Prostate gland (tissue), 2 donors: ENCODE measurements at regions not wholly inside any gene's neighbourhood (a gene's known extent, or its start where the extent isn't known, plus 50 kb on each side); places are given as distances from the start of the nearest gene placed in this dataset.

Experiments used
- DNase-seq: peaks from one replicate; pipeline ENCODE4 v3.0.0-alpha.2; 2019; ENCODE audit warnings: low spot score
- H3K27ac ChIP-seq, 2 donors: fragments of 200-600 bp; sonication (generic); 2 replicates each; pipeline ENCODE4 v1.5.1; 2017 to 2019
- H3K27me3 ChIP-seq: fragments of 200-600 bp; sonication (generic); replicated peaks from 2 replicates; pipeline ENCODE4 v1.5.1; 2019; ENCODE audit not compliant: insufficient read depth
- H3K36me3 ChIP-seq, 2 donors: fragments of 200-600 bp; sonication (generic); 1 replicate in 1 of 2; 2 replicates in 1 of 2; pipeline versions ENCODE4 v1.5.1 to v1.8.1; 2017 to 2019
- H3K4me1 ChIP-seq: fragments of 200-600 bp; sonication (generic); replicated peaks from 2 replicates; pipeline ENCODE4 v1.5.1; 2019
- H3K4me3 ChIP-seq, 2 donors: fragments of 200-600 bp; sonication (generic); 2 replicates each; pipeline ENCODE4 v1.5.1; 2017 to 2019
- H3K9me3 ChIP-seq: fragments of 200-600 bp; sonication (generic); 2 replicates; pipeline ENCODE4 v1.5.1; 2017
- CTCF ChIP-seq, 4 experiments: fragments of 200-600 bp in 2 of 4; fragments of 450-650 bp in 2 of 4; sonication (generic) in 2 of 4; IDR thresholded peaks; 1 replicate in 3 of 4; 2 replicates in 1 of 4; pipeline ENCODE4 v1.5.1; 2016 to 2019; ENCODE audit warnings: antibody characterized with exemption in 4 of 4, mild to moderate bottlenecking in 2 of 4, moderate library complexity in 2 of 4
- POLR2A ChIP-seq: fragments of 450-650 bp; IDR thresholded peaks from one replicate; pipeline ENCODE4 v1.6.1; 2016; ENCODE audit warnings: antibody characterized with exemption, mild to moderate bottlenecking
- POLR2AphosphoS5 ChIP-seq: sonication (generic); formaldehyde crosslinking; IDR thresholded peaks from one replicate; pipeline ENCODE4 v1.6.1; 2017; ENCODE audit warnings: antibody characterized with exemption
- WGBS: methylation state at CpG from one replicate; pipeline ENCODE4 v1.1.5; 2018; 5-methylcytosine and 5-hydroxymethylcytosine counted together
- intact Hi-C: fragments of 100-400 bp; cut with DNase I; formaldehyde crosslinking; loops from one replicate; pipeline ENCODE4 v1.14.2; 2022

GRCh38 chr10:56561336-56561735 lies 200.3 kb upstream of the ZWINT start:
- Histone ChIP-seq H3K27me3 (no peaks in the 10 kb centered on the region), H3K27ac (no peak overlapping the region), H3K4me1 (no peaks in the 10 kb centered on the region), H3K4me3 (no peak overlapping the region), H3K9me3 (no peaks in the 10 kb centered on the region), H3K36me3 (no peaks in the 10 kb centered on the region)
- intact Hi-C loops, result no loop called here
- TF ChIP-seq POLR2AphosphoS5 (no peak), CTCF (IDR thresholded peaks at IDR 0.05) (no peak), POLR2A (no peak)
- no peak for DNase-seq
- WGBS, result 73% methylated on average over 3 of the region's 3 CpGs

GRCh38 chr10:56551037-56551436 lies 190.0 kb upstream of the ZWINT start:
- Histone ChIP-seq H3K36me3 (no peaks in the 10 kb centered on the region), H3K27ac (no peak overlapping the region), H3K4me1 (no peaks in the 10 kb centered on the region), H3K27me3 (no peaks in the 10 kb centered on the region), H3K4me3 (no peak overlapping the region), H3K9me3 (no peaks in the 10 kb centered on the region)
- TF ChIP-seq CTCF (IDR thresholded peaks at IDR 0.05) (no peak), POLR2AphosphoS5 (no peak), POLR2A (no peak)
- intact Hi-C loops, result no loop called here
- 64% methylated on average over 9 of the region's 9 CpGs for WGBS
- no peak for DNase-seq

GRCh38 chr10:56547163-56547562 lies 186.1 kb upstream of the ZWINT start:
- 58% methylated on average over 4 of the region's 4 CpGs for WGBS

GRCh38 chr10:56537984-56538383 lies 176.9 kb upstream of the ZWINT start:
- 83% methylated on average over 4 of the region's 4 CpGs for WGBS
- intact Hi-C loops, result no loop called here
- Histone ChIP-seq H3K36me3 (no peaks in the 10 kb centered on the region), H3K27ac (no peak overlapping the region), H3K9me3 (no peaks in the 10 kb centered on the region), H3K4me3 (no peak overlapping the region), H3K4me1 (no peaks in the 10 kb centered on the region), H3K27me3 (no peaks in the 10 kb centered on the region)
- no peak for DNase-seq
- TF ChIP-seq POLR2AphosphoS5, result no peak

More at GRCh38 chr10:56547163-56547562, 186.1 kb upstream of the ZWINT start:
- Histone ChIP-seq H3K27me3 (no peaks in the 10 kb centered on the region), H3K27ac (no peak overlapping the region), H3K36me3 (no peaks in the 10 kb centered on the region), H3K9me3 (no peaks in the 10 kb centered on the region), H3K4me3 (no peak overlapping the region), H3K4me1 (no peaks in the 10 kb centered on the region)
- intact Hi-C loops, result no loop called here
- TF ChIP-seq CTCF (IDR thresholded peaks at IDR 0.05), result no peak
- TF ChIP-seq POLR2AphosphoS5, result no peak
- TF ChIP-seq POLR2A, result no peak
- no peak for DNase-seq

GRCh38 chr10:56522166-56522565 lies 161.1 kb upstream of the ZWINT start:
- intact Hi-C loops, result no loop called here
- Histone ChIP-seq H3K9me3 (no peaks in the 10 kb centered on the region), H3K4me3 (no peak overlapping the region), H3K4me1 (no peaks in the 10 kb centered on the region), H3K27me3 (no peaks in the 10 kb centered on the region), H3K36me3 (no peaks in the 10 kb centered on the region), H3K27ac (no peak overlapping the region)
- DNase-seq, result no peak
- TF ChIP-seq CTCF (IDR thresholded peaks at IDR 0.05), result no peak
- TF ChIP-seq POLR2AphosphoS5, result no peak
- TF ChIP-seq POLR2A, result no peak
- 75% methylated on average over 3 of the region's 3 CpGs for WGBS
